GM23248 (cell line): ENCODE measurements at regions not wholly inside any gene's neighbourhood (a gene's known extent, or its start where the extent isn't known, plus 50 kb on each side); places are given as distances from the start of the nearest gene placed in this dataset.

ENCODE experiments used
- EZH2 ChIP-seq: fragments of 200-600 bp; sonication (generic); IDR thresholded peaks from 2 replicates; pipeline ENCODE4 v1.6.1; 2018; ENCODE audit warnings: antibody characterized with exemption, mild to moderate bottlenecking; ENCODE audit not compliant: insufficient read depth, poor library complexity, severe bottlenecking
- EZH2phosphoT487 ChIP-seq: fragments of 200-600 bp; sonication (generic); IDR thresholded peaks from 2 replicates; pipeline ENCODE4 v1.6.1; 2018; ENCODE audit warnings: antibody characterized with exemption, moderate library complexity, mild to moderate bottlenecking, low read depth; ENCODE audit not compliant: insufficient read depth

- no peak for TF ChIP-seq EZH2phosphoT487
- TF ChIP-seq EZH2 = no peak
Observed at GRCh38 chr12:92255741-92256140, 110.1 kb upstream of the BTG1 start.
